ENCODE measurements at regions not wholly inside any gene's neighbourhood (a gene's known extent, or its start where the extent isn't known, plus 50 kb on each side); places are given as distances from the start of the nearest gene placed in this dataset.

- Histone ChIP-seq H3K9me3 (replicated peaks; ENCODE audit: insufficient read depth, low read length) (no peaks in the 10 kb centered on the region), H3K27me3 (replicated peaks; ENCODE audit: insufficient read depth, low read length) (no peaks in the 10 kb centered on the region), H4K20me1 (ENCODE audit: insufficient read depth, low read length) (no peaks in the 10 kb centered on the region), H2AFZ (ENCODE audit: low read length) (no peak overlapping the region), H3K9ac (ENCODE audit: low read length) (no peak overlapping the region), H3K36me3 (replicated peaks; ENCODE audit: insufficient read depth, low read length) (no peaks in the 10 kb centered on the region), H3K27ac (ENCODE audit: low read length) (no peak overlapping the region), H3K4me1 (ENCODE audit: low read length) (no peaks in the 10 kb centered on the region), H3K4me2 (ENCODE audit: low read depth, low read length) (no peak overlapping the region), H3K79me2 (ENCODE audit: low read length) (no peaks in the 10 kb centered on the region), H3F3A (ENCODE audit: insufficient read depth, low read length) (no peaks in the 10 kb centered on the region), H3K4me3 (ENCODE audit: low read length) (no peak overlapping the region), H3K9me2 (replicated peaks; ENCODE audit: insufficient read depth, low read length) (no peaks in the 10 kb centered on the region)
- no peak for DNase-seq
- TF ChIP-seq EZH2 (optimal IDR thresholded peaks at IDR 0.05; ENCODE audit: low read depth, low read length) (no peak), EZH2phosphoT487 (IDR thresholded peaks at IDR 0.05; ENCODE audit: low read length) (no peak), CTCF (IDR thresholded peaks at IDR 0.05; ENCODE audit: low read length) (no peak)
Measured at GRCh38 chr21:38905328-38905727, 99.6 kb downstream of the ETS2 start.

- DNase-seq = no peak
- Histone ChIP-seq H3K27ac (ENCODE audit: low read length) (no peak overlapping the region), H3K9ac (ENCODE audit: low read length) (no peak overlapping the region), H3K4me3 (ENCODE audit: low read length) (no peak overlapping the region), H3K79me2 (ENCODE audit: low read length) (no peaks in the 10 kb centered on the region), H3K9me2 (replicated peaks; ENCODE audit: insufficient read depth, low read length) (no peaks in the 10 kb centered on the region), H3K36me3 (replicated peaks; ENCODE audit: insufficient read depth, low read length) (no peaks in the 10 kb centered on the region), H3F3A (ENCODE audit: insufficient read depth, low read length) (no peaks in the 10 kb centered on the region), H3K4me1 (ENCODE audit: low read length) (no peaks in the 10 kb centered on the region), H3K4me2 (ENCODE audit: low read depth, low read length) (no peak overlapping the region), H3K27me3 (replicated peaks; ENCODE audit: insufficient read depth, low read length) (no peaks in the 10 kb centered on the region), H4K20me1 (ENCODE audit: insufficient read depth, low read length) (no peaks in the 10 kb centered on the region), H3K9me3 (replicated peaks; ENCODE audit: insufficient read depth, low read length) (no peaks in the 10 kb centered on the region), H2AFZ (ENCODE audit: low read length) (no peak overlapping the region)
- no peak for TF ChIP-seq EZH2phosphoT487 (IDR thresholded peaks at IDR 0.05; ENCODE audit: low read length)
- TF ChIP-seq CTCF (IDR thresholded peaks at IDR 0.05; ENCODE audit: low read length) = no peak
- no peak for TF ChIP-seq EZH2 (optimal IDR thresholded peaks at IDR 0.05; ENCODE audit: low read depth, low read length)
Measured at GRCh38 chr21:38903690-38904139, 98.0 kb downstream of the ETS2 start.

- Histone ChIP-seq H2AFZ (ENCODE audit: low read length) (no peak overlapping the region), H3K4me2 (ENCODE audit: low read depth, low read length) (no peak overlapping the region), H4K20me1 (ENCODE audit: insufficient read depth, low read length) (no peaks in the 10 kb centered on the region), H3K9me2 (replicated peaks; ENCODE audit: insufficient read depth, low read length) (no peaks in the 10 kb centered on the region), H3K27me3 (replicated peaks; ENCODE audit: insufficient read depth, low read length) (no peaks in the 10 kb centered on the region), H3K4me1 (ENCODE audit: low read length) (no peaks in the 10 kb centered on the region), H3K79me2 (ENCODE audit: low read length) (no peaks in the 10 kb centered on the region), H3K36me3 (replicated peaks; ENCODE audit: insufficient read depth, low read length) (no peaks in the 10 kb centered on the region), H3K4me3 (ENCODE audit: low read length) (no peak overlapping the region), H3K9me3 (replicated peaks; ENCODE audit: insufficient read depth, low read length) (no peaks in the 10 kb centered on the region), H3F3A (ENCODE audit: insufficient read depth, low read length) (no peaks in the 10 kb centered on the region), H3K27ac (ENCODE audit: low read length) (no peak overlapping the region), H3K9ac (ENCODE audit: low read length) (no peak overlapping the region)
- no peak for TF ChIP-seq EZH2 (optimal IDR thresholded peaks at IDR 0.05; ENCODE audit: low read depth, low read length)
- TF ChIP-seq CTCF (IDR thresholded peaks at IDR 0.05; ENCODE audit: low read length) = no peak
- TF ChIP-seq EZH2phosphoT487 (IDR thresholded peaks at IDR 0.05; ENCODE audit: low read length) = no peak
- no peak for DNase-seq
Measured at GRCh38 chr21:38902608-38903445, 97.1 kb downstream of the ETS2 start.

Measured in MM.1S (cell line).